Gastrocnemius medialis (tissue), 4 donors: ENCODE measurements at regions not wholly inside any gene's neighbourhood (a gene's known extent, or its start where the extent isn't known, plus 50 kb on each side); places are given as distances from the start of the nearest gene placed in this dataset.

Source experiments
- POLR2A ChIP-seq, 2 donors: fragments of 450-650 bp; IDR thresholded peaks; one replicate each; pipeline ENCODE4 v1.6.1; 2017; ENCODE audit warnings: antibody characterized with exemption in 2 of 2, mild to moderate bottlenecking in 2 of 2, moderate library complexity in 2 of 2
- TF ChIP-seq, protein P1 (sequence below), 5 experiments: fragments of 450-650 bp in 3 of 5; fragments of 200-600 bp in 2 of 5; sonication (generic) in 2 of 5; IDR thresholded peaks in 4 of 5; conservative IDR thresholded peaks in 1 of 5; 1 replicate in 4 of 5; 2 replicates in 1 of 5; pipeline ENCODE4 v1.5.1; 2016 to 2019; ENCODE audit warnings: antibody characterized with exemption in 5 of 5, mild to moderate bottlenecking in 3 of 5, moderate library complexity in 3 of 5

DNA sequence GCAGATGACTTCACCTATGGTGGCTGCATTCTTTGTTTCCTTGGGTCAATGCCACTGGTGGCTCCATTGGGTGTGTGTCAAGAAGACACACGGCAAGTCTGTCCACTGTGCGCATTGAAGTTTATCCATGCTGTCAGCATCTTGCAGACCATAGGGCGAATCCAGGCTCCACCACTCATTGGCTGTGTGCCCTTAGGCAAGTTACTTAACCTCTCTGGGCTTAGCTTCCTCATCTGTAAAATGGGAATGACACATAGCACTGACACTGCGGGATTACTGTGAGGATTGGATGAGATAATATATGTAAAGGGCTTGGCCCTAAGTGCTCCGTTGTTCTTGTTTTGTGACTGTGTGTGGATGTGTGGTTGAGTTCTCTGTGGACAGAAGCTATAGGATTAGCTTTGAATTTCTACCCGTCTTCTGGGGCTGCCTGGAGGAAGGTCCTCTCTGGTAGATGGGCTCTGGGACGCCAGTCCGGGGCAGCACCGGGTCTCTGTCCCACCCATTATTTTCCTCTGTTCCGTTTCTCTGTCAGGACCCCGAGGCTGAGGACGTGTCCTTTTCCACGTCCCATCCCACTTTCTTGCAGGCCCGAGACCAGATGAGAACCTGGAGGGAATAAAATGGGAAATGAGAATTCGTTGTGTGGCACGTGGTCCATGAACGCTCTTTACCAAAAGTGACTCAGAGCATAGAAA lies 178.4 kb downstream of the IRF8 start:
- TF ChIP-seq, protein P1, sequence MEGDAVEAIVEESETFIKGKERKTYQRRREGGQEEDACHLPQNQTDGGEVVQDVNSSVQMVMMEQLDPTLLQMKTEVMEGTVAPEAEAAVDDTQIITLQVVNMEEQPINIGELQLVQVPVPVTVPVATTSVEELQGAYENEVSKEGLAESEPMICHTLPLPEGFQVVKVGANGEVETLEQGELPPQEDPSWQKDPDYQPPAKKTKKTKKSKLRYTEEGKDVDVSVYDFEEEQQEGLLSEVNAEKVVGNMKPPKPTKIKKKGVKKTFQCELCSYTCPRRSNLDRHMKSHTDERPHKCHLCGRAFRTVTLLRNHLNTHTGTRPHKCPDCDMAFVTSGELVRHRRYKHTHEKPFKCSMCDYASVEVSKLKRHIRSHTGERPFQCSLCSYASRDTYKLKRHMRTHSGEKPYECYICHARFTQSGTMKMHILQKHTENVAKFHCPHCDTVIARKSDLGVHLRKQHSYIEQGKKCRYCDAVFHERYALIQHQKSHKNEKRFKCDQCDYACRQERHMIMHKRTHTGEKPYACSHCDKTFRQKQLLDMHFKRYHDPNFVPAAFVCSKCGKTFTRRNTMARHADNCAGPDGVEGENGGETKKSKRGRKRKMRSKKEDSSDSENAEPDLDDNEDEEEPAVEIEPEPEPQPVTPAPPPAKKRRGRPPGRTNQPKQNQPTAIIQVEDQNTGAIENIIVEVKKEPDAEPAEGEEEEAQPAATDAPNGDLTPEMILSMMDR (IDR thresholded peaks at IDR 0.05 in 4 of 5, conservative IDR thresholded peaks at IDR 0.05 in 1 of 5), result no peak
- no peak for TF ChIP-seq POLR2A (IDR thresholded peaks at IDR 0.05)
